Stimulated activated memory B cell treated with anti-CD40 and anti-IgM and Interleukin-4, amounts not matched to agents 10 μg/mL and 1 μg/mL and 100 μg/mL, for 72 hours (primary cell): ENCODE measurements at regions not wholly inside any gene's neighbourhood (a gene's known extent, or its start where the extent isn't known, plus 50 kb on each side); places are given as distances from the start of the nearest gene placed in this dataset.
"Not testable (repeated sequence)": the region's sequence is repeated elsewhere in the genome, so short reads cannot be mapped to it uniquely, and the experiment has no call there.

Experiments used
- ATAC-seq: fragments of 150-1000 bp; cut with Tn5 transposase; 2 replicates; pipeline ENCODE4 v1.10.0; 2021
- H3K27ac Mint-ChIP-seq: one replicate; pipeline ENCODE4 v1.8.0; 2022; ENCODE audit warnings: mild to moderate bottlenecking, mixed read lengths
- H3K27me3 Mint-ChIP-seq: one replicate; pipeline ENCODE4 v1.8.0; 2022; ENCODE audit warnings: mixed read lengths
- H3K36me3 Mint-ChIP-seq: one replicate; pipeline ENCODE4 v1.8.0; 2022; ENCODE audit warnings: mixed read lengths
- H3K4me1 Mint-ChIP-seq: one replicate; pipeline ENCODE4 v1.8.0; 2022; ENCODE audit warnings: mixed read lengths
- H3K4me3 Mint-ChIP-seq: one replicate; pipeline ENCODE4 v1.8.0; 2022; ENCODE audit warnings: mild to moderate bottlenecking, moderate library complexity, mixed read lengths
- H3K9me3 Mint-ChIP-seq: one replicate; pipeline ENCODE4 v1.8.0; 2022; ENCODE audit warnings: mixed read lengths

GRCh38 chr18:11391661-11392060, 217.7 kb upstream of the SLC35G4 start:
- no peak for ATAC-seq
- no peaks in the 10 kb centered on the region for H3K4me1 Mint-ChIP-seq
- H3K36me3 Mint-ChIP-seq, result no peaks in the 10 kb centered on the region
- peaks cover 4% of the 10 kb centered on the region for H3K9me3 Mint-ChIP-seq
- no peak overlapping the region for H3K4me3 Mint-ChIP-seq
- no peak overlapping the region for H3K27ac Mint-ChIP-seq
- no peaks in the 10 kb centered on the region for H3K27me3 Mint-ChIP-seq

- Mint-ChIP-seq H3K4me1 (no peaks in the 10 kb centered on the region), H3K27ac (no peak overlapping the region), H3K27me3 (no peaks in the 10 kb centered on the region), H3K36me3 (no peaks in the 10 kb centered on the region), H3K4me3 (no peak overlapping the region), H3K9me3 (no peaks in the 10 kb centered on the region)
- ATAC-seq, result no peak
Observed at GRCh38 chr18:11388755-11389680, 220.4 kb upstream of the SLC35G4 start.

DNA sequence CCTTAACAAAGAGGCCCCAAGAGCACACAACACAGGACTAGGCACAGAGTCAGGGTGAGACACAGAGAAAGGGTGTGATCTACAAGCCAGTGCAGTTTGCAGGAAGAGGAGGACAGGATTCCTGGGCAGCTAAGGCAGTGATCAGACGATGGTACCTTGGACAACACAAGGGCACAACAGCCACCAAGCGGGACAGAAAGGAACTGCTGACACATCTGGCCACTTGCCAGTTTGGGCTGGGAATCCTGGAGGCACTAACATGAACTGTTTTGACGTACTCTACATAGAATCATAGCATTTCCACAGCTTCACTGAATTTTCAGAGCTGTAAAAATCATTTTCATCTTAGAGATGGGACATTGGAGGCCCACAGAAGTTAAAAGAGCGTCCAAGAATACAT, 221.5 kb upstream of the SLC35G4 start:
- Mint-ChIP-seq H3K36me3 (no peaks in the 10 kb centered on the region), H3K27me3 (no peaks in the 10 kb centered on the region), H3K27ac (no peak overlapping the region), H3K9me3 (no peaks in the 10 kb centered on the region), H3K4me1 (no peaks in the 10 kb centered on the region), H3K4me3 (no peak overlapping the region)
- no peak for ATAC-seq

DNA sequence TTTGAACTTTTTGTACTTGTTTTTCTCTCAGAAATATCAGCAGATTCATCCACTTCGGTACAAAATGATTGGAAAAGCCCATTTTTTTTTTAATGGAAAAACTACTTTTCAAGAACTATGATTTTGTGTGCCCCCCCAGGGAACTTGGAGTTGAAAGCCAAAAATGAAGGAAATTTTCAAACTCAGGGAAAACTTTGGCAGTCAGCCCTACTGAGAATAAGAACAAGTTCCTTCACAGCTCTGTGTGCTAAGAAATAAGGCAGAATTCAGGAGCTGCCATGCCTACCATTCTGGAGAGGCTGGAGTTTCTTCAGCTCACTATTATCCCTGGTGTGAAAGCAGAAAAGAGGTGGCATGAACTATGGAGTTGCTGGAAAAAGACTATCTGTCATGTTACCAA, 226.0 kb upstream of the SLC35G4 start:
- no peak overlapping the region for H3K4me3 Mint-ChIP-seq
- H3K27ac Mint-ChIP-seq, result no peak overlapping the region
- H3K36me3 Mint-ChIP-seq, result no peaks in the 10 kb centered on the region
- no peaks in the 10 kb centered on the region for H3K27me3 Mint-ChIP-seq
- H3K9me3 Mint-ChIP-seq, result no peaks in the 10 kb centered on the region
- no peak for ATAC-seq
- H3K4me1 Mint-ChIP-seq, result no peaks in the 10 kb centered on the region

DNA sequence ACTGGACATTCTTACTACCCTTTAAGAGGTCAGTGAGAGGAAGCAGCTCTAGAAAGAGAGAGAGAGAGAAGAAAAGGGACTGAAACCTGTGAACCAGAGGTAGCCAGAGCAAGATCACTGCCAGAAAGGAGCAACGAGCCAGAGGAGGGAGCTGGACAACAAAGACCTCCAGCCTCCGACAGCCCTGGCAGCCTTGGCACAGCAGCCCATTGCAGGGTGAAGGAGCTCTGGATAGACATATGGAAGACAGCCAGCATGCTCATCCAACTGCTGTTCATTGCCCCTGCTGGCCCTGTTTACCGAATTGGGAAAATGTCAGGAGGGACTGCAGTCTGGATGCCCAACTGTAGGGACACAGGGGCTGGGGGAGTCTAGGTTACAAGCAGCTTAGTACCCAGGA, 228.4 kb upstream of the SLC35G4 start:
- no peaks in the 10 kb centered on the region for H3K36me3 Mint-ChIP-seq
- ATAC-seq, result no peak
- H3K4me1 Mint-ChIP-seq, result no peaks in the 10 kb centered on the region
- no peaks in the 10 kb centered on the region for H3K27me3 Mint-ChIP-seq
- H3K9me3 Mint-ChIP-seq, result no peaks in the 10 kb centered on the region
- no peak overlapping the region for H3K27ac Mint-ChIP-seq
- no peak overlapping the region for H3K4me3 Mint-ChIP-seq

- no peak overlapping the region for H3K27ac Mint-ChIP-seq
- H3K4me3 Mint-ChIP-seq, result no peak overlapping the region
- no peaks in the 10 kb centered on the region for H3K27me3 Mint-ChIP-seq
- no peaks in the 10 kb centered on the region for H3K36me3 Mint-ChIP-seq
- no peaks in the 10 kb centered on the region for H3K9me3 Mint-ChIP-seq
- ATAC-seq, result no peak
- H3K4me1 Mint-ChIP-seq, result no peaks in the 10 kb centered on the region
Observed at GRCh38 chr18:11379660-11380059, 229.7 kb upstream of the SLC35G4 start.

DNA sequence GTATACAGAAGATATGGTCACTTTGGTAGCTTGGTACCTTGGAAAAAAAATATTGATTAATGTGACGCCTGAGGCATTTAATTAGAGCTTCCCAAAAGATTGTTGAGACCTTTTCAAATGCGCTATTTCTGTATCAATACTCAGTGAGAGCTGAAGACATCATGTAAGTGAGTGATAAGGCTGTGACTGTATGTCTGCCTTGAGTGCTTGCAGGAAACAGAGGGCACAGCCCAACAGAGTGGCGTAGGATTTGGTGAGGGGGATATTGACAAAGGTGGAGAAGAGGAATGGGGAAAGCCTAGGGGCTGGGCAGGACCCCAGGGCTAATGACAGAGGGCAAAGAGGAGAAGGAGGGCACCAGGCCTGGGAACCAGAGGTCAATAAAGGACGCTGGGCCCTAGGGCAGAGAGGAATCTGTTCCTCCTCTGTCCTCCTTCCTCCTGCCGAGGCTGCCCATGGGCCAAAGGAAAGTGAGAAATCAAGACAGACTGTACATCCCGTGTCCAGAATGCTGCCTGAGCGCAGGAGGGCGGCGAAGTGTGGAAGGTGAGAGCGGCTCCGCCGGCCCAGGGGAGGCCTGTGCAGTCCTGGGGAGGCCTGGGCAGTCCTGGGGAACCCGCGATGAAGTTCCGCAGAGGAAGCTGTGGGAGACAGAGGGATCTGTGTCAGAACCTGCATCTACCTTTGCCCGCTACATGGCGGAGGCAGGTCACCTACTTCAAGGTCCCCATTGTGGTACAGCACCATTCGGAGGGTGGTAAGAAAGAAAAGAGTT, 228.6 kb upstream of the PIEZO2 start:
- no peaks in the 10 kb centered on the region for H3K36me3 Mint-ChIP-seq
- H3K4me1 Mint-ChIP-seq, result no peaks in the 10 kb centered on the region
- H3K27ac Mint-ChIP-seq, result no peak overlapping the region
- no peak overlapping the region for H3K4me3 Mint-ChIP-seq
- no peak for ATAC-seq
- no peaks in the 10 kb centered on the region for H3K27me3 Mint-ChIP-seq
- no peaks in the 10 kb centered on the region for H3K9me3 Mint-ChIP-seq

DNA sequence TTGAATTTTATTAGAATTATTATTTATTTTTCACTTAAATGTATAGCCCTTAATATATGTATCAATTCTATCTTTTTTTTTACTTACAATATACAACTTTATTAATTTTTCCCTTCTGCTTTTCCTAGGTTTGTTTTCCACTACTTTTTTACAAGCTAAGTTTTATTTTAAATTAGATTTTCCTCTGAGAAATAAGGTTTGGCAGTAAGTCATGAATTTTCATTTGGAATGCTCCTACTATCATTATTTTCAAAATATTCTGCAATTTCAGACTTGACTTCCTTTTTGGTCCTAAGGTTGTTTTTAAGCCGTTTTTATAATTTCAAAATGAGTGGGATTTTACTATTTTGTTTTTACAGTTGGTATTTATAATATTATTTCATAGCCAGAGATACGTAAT, 222.8 kb upstream of the PIEZO2 start:
- no peak overlapping the region for H3K27ac Mint-ChIP-seq
- H3K27me3 Mint-ChIP-seq, result no peaks in the 10 kb centered on the region
- ATAC-seq, result no peak
- H3K9me3 Mint-ChIP-seq, result no peaks in the 10 kb centered on the region
- no peaks in the 10 kb centered on the region for H3K36me3 Mint-ChIP-seq
- H3K4me3 Mint-ChIP-seq, result no peak overlapping the region
- H3K4me1 Mint-ChIP-seq, result no peaks in the 10 kb centered on the region

GRCh38 chr18:11369556-11369955, 220.2 kb upstream of the PIEZO2 start:
- no peaks in the 10 kb centered on the region for H3K36me3 Mint-ChIP-seq
- H3K27ac Mint-ChIP-seq, result no peak overlapping the region
- no peaks in the 10 kb centered on the region for H3K9me3 Mint-ChIP-seq
- H3K27me3 Mint-ChIP-seq, result no peaks in the 10 kb centered on the region
- H3K4me3 Mint-ChIP-seq, result no peak overlapping the region
- ATAC-seq, result no peak
- H3K4me1 Mint-ChIP-seq, result no peaks in the 10 kb centered on the region

DNA sequence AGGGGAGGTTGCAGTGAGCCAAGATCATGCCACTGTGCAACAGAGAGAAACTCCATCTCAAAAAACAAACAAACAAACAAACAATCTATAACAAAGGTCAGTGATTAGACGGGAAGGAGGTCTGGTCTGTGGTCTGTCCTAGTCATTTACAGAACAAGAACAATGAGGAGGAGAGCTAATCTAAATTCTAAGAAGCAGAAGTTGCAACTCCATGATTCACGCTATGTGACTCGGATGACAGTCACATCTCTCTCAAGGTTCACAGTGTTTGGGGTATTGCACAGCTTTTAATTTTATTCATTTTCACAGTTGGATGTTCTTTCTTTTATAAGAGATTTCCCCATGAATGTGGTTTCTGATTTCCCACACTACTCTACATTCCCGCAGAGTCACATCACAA, 218.7 kb upstream of the PIEZO2 start:
- Mint-ChIP-seq H3K36me3 (no peaks in the 10 kb centered on the region), H3K4me3 (no peak overlapping the region), H3K27ac (no peak overlapping the region), H3K27me3 (no peaks in the 10 kb centered on the region), H3K4me1 (no peaks in the 10 kb centered on the region), H3K9me3 (no peaks in the 10 kb centered on the region)
- ATAC-seq, result no peak

- H3K4me1 Mint-ChIP-seq, result no peaks in the 10 kb centered on the region
- H3K4me3 Mint-ChIP-seq, result no peak overlapping the region
- H3K36me3 Mint-ChIP-seq, result no peaks in the 10 kb centered on the region
- H3K27ac Mint-ChIP-seq, result no peak overlapping the region
- ATAC-seq, result no peak
- H3K9me3 Mint-ChIP-seq, result no peaks in the 10 kb centered on the region
- H3K27me3 Mint-ChIP-seq, result no peaks in the 10 kb centered on the region
Observed at GRCh38 chr18:11367351-11367750, 218.0 kb upstream of the PIEZO2 start.

DNA sequence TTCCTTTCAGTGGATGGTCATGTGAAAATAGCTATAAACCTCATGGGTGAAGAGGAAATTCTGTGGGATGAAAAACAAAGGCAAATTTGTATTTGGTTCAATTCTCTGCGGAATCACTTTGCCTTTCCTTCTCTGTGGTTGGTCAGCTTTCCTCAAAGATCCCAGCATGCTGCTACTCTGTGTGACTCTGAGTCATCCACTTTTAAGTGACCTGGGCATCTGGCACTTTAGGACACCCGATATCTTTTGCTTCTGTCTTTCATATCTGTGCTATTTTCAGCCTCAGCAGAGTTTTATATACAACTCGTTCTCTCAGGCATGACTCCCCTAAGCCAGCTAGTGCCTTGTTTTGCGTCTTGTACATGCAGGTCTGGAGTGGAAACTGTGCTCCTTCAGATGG, 217.0 kb upstream of the PIEZO2 start:
- ATAC-seq, result no peak
- H3K27me3 Mint-ChIP-seq, result no peaks in the 10 kb centered on the region
- no peak overlapping the region for H3K27ac Mint-ChIP-seq
- H3K4me3 Mint-ChIP-seq, result no peak overlapping the region
- no peaks in the 10 kb centered on the region for H3K4me1 Mint-ChIP-seq
- no peaks in the 10 kb centered on the region for H3K9me3 Mint-ChIP-seq
- no peaks in the 10 kb centered on the region for H3K36me3 Mint-ChIP-seq

- Mint-ChIP-seq H3K4me3 (no peak overlapping the region), H3K36me3 (no peaks in the 10 kb centered on the region), H3K9me3 (no peaks in the 10 kb centered on the region), H3K27ac (no peak overlapping the region), H3K27me3 (no peaks in the 10 kb centered on the region), H3K4me1 (no peaks in the 10 kb centered on the region)
- no peak for ATAC-seq
Observed at GRCh38 chr18:11362856-11363255, 213.5 kb upstream of the PIEZO2 start.

DNA sequence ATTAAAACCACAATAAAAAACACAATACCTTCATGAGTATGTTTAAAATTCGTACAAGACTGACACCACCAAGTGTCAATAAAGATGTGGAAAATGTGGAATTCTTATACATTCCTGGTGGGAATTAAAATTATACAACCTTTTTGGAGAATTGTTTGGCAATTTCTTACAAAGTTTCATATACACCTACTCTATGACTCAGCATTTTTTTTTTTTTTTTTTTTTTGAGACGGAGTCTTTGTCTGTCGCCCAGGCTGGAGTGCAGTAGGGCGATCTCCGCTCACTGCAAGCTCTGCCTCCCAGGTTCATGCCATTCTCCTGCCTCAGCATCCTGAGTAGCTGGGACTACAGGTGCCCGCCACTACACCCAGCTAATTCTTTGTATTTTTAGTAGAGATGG, 212.5 kb upstream of the PIEZO2 start:
- H3K27me3 Mint-ChIP-seq, H3K4me3 Mint-ChIP-seq, H3K9me3 Mint-ChIP-seq, H3K27ac Mint-ChIP-seq, H3K4me1 Mint-ChIP-seq, H3K36me3 Mint-ChIP-seq, ATAC-seq: not testable (repeated sequence)

DNA sequence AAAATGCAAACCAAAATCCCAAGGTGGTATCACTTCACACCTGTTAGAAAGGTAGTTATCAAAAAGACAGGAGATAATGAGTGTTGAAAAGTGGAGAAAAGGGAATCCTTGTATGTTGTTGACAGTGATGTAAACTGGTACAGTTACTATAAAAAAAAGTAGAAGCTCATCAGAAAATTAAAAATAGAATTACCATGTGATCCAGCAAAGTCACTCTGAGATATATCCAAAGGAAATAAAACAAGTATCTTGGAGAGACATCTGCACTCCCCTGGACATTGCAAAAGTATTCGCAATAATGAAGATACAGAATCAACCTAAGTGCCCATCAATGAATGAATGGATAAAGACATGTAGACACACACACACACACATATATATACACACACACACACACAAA, 208.3 kb upstream of the PIEZO2 start:
- Mint-ChIP-seq H3K4me3 (no peak overlapping the region), H3K36me3 (no peaks in the 10 kb centered on the region), H3K27ac (no peak overlapping the region), H3K4me1 (no peaks in the 10 kb centered on the region), H3K9me3 (no peaks in the 10 kb centered on the region), H3K27me3 (no peaks in the 10 kb centered on the region)
- no peak for ATAC-seq

DNA sequence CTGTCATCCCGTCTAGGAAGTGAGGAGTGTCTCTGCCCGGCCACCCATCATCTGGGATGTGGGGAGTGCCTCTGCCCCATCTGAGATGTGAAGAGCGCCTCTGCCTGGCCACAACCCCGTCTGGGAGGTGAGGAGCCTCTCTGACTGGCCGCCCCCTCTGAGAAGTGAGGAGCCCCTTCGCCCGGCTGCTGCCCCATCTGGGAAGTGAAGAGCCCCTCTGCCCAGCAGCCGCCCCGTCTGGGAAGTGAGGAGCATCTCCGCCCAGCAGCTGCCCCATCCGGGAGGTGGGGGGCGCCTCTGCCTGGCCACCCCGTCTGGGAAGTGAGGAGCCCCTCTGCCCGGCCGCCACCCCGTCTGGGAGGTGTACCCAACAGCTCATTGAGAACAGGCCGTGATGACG, 195.2 kb upstream of the PIEZO2 start:
- H3K4me3 Mint-ChIP-seq, H3K27me3 Mint-ChIP-seq, ATAC-seq, H3K4me1 Mint-ChIP-seq, H3K27ac Mint-ChIP-seq, H3K36me3 Mint-ChIP-seq: not testable (repeated sequence)
- peaks cover 12% of the 10 kb centered on the region for H3K9me3 Mint-ChIP-seq
